IMR-90 (cell line): ENCODE measurements at regions not wholly inside any gene's neighbourhood (a gene's known extent, or its start where the extent isn't known, plus 50 kb on each side); places are given as distances from the start of the nearest gene placed in this dataset.

Experiments
- CTCF ChIP-seq: conservative IDR thresholded peaks from 2 replicates; pipeline ENCODE4 v1.5.1; 2012; ENCODE audit warnings: mild to moderate bottlenecking, low read depth, low read length, improper control_type of control experiment
- POLR2A ChIP-seq: IDR thresholded peaks from 2 replicates; pipeline ENCODE4 v1.6.1; 2012; ENCODE audit warnings: mild to moderate bottlenecking, low read depth, low read length
- RAD21 ChIP-seq: IDR thresholded peaks from 2 replicates; pipeline ENCODE4 v1.6.1; 2012; ENCODE audit warnings: low read length, improper control_type of control experiment

GRCh38 chr10:54904833-54905232 is 103.8 kb upstream of the PCDH15 start:
- no peak for TF ChIP-seq POLR2A
- no peak for TF ChIP-seq CTCF
- TF ChIP-seq RAD21: no peak
